HG02885 (cell line): ENCODE measurements at regions not wholly inside any gene's neighbourhood (a gene's known extent, or its start where the extent isn't known, plus 50 kb on each side); places are given as distances from the start of the nearest gene placed in this dataset.

Experiments used
- ATAC-seq: cut with Tn5 transposase; IDR thresholded peaks from one replicate; pipeline ENCODE4 v1.9.1; 2021; ENCODE audit warnings: mild to moderate bottlenecking; ENCODE audit not compliant: unreplicated experiment, poor library complexity

GRCh38 chr7:21192657-21193056 lies 235.2 kb upstream of the SP4 start:
- ATAC-seq, result no peak

GRCh38 chr7:21193895-21194294 lies 234.0 kb upstream of the SP4 start:
- no peak for ATAC-seq

- ATAC-seq, result no peak
Observed at GRCh38 chr7:21194936-21195335, 232.9 kb upstream of the SP4 start.

- no peak for ATAC-seq
Observed at GRCh38 chr7:21198921-21199320, 229.0 kb upstream of the SP4 start.

- no peak for ATAC-seq
Observed at GRCh38 chr7:21200503-21200902, 227.4 kb upstream of the SP4 start.

GRCh38 chr7:21214657-21215056 lies 213.2 kb upstream of the SP4 start:
- no peak for ATAC-seq

GRCh38 chr7:21215307-21215706 lies 212.6 kb upstream of the SP4 start:
- no peak for ATAC-seq

GRCh38 chr7:21217365-21217764 lies 210.5 kb upstream of the SP4 start:
- no peak for ATAC-seq

- ATAC-seq, result no peak
Observed at GRCh38 chr7:21218155-21218554, 209.7 kb upstream of the SP4 start.

GRCh38 chr7:21221130-21221529 lies 206.8 kb upstream of the SP4 start:
- ATAC-seq, result no peak

- no peak for ATAC-seq
Observed at GRCh38 chr7:21238400-21239116, 189.3 kb upstream of the SP4 start.

- no peak for ATAC-seq
Observed at GRCh38 chr7:21243265-21243664, 184.6 kb upstream of the SP4 start.

- ATAC-seq, result no peak
Observed at GRCh38 chr7:21251151-21251800, 176.6 kb upstream of the SP4 start.

GRCh38 chr7:21253740-21254687 lies 173.9 kb upstream of the SP4 start:
- no peak for ATAC-seq

GRCh38 chr7:21256310-21256877 lies 171.5 kb upstream of the SP4 start:
- no peak for ATAC-seq

- ATAC-seq, result no peak
Observed at GRCh38 chr7:21260939-21261338, 166.9 kb upstream of the SP4 start.

- ATAC-seq, result peak; percentile 89
Observed at GRCh38 chr7:21261627-21262594, 166.0 kb upstream of the SP4 start.

- no peak for ATAC-seq
Observed at GRCh38 chr7:21269021-21269420, 158.9 kb upstream of the SP4 start.

GRCh38 chr7:21276471-21277035 lies 151.3 kb upstream of the SP4 start:
- ATAC-seq, result no peak
